ENCODE measurements at regions not wholly inside any gene's neighbourhood (a gene's known extent, or its start where the extent isn't known, plus 50 kb on each side); places are given as distances from the start of the nearest gene placed in this dataset.

GRCh38 chr6:43947860-43948259, 177.8 kb downstream of the VEGFA start:
- Histone ChIP-seq H3K27me3 (ENCODE audit: control insufficient read depth in 3 of 3, insufficient read depth in 3 of 3, low read depth in 1 of 3, low read length in 3 of 3) (peaks cover 0 to 4% (median 0%) of the 10 kb centered on the region in 3 experiments), H3K4me1 (ENCODE audit: control insufficient read depth in 2 of 2, insufficient read depth in 1 of 2, low read depth in 1 of 2, low read length in 2 of 2) (peaks cover 7 to 11% of the 10 kb centered on the region in 2 donors), H3K9ac (ENCODE audit: low read depth, low read length, poor library complexity) (no peak overlapping the region), H2BK15ac (ENCODE audit: low read length) (no peak overlapping the region), H4K8ac (ENCODE audit: low read depth, low read length) (no peak overlapping the region), H2AFZ (ENCODE audit: low read length) (no peak overlapping the region), H3K4me2 (ENCODE audit: insufficient read depth, low read length, poor library complexity, severe bottlenecking) (no peak overlapping the region), H2AK5ac (ENCODE audit: low read depth, low read length) (no peak overlapping the region), H3K14ac (ENCODE audit: low read length) (no peak overlapping the region), H3K18ac (ENCODE audit: low read length) (no peak overlapping the region), H3K9me3 (replicated peaks in 1 of 2; ENCODE audit: control insufficient read depth in 2 of 2, insufficient read depth in 1 of 2, low read depth in 1 of 2, low read length in 2 of 2) (peaks cover 5 to 6% of the 10 kb centered on the region in 2 donors), H3K79me1 (ENCODE audit: low read depth, low read length) (no peaks in the 10 kb centered on the region), H3K23ac (ENCODE audit: low read depth, low read length, poor library complexity) (no peak overlapping the region), H3K4me3 (ENCODE audit: low read length in 2 of 2) (no peak overlapping the region), H2BK5ac (ENCODE audit: low read length) (no peak overlapping the region), H3K27ac (replicated peaks; ENCODE audit: low read length) (no peak overlapping the region), H3K4ac (ENCODE audit: low read length) (no peak overlapping the region), H2BK120ac (ENCODE audit: low read depth, low read length) (no peak overlapping the region), H4K91ac (ENCODE audit: low read depth, low read length, poor library complexity) (no peak overlapping the region), H3K36me3 (replicated peaks in 1 of 2; ENCODE audit: control insufficient read depth in 2 of 2, insufficient read depth in 2 of 2, low read length in 2 of 2) (no peaks in the 10 kb centered on the region), H2BK12ac (ENCODE audit: low read length) (no peak overlapping the region)
- DNase-seq (ENCODE audit: low spot score) = no peak
- WGBS, 2 donors (ENCODE audit: extremely low coverage in 2 of 2, insufficient read length in 2 of 2, insufficient replicate concordance in 1 of 2) = no CpG with 5 or more reads among the region's 3 CpGs

DNA sequence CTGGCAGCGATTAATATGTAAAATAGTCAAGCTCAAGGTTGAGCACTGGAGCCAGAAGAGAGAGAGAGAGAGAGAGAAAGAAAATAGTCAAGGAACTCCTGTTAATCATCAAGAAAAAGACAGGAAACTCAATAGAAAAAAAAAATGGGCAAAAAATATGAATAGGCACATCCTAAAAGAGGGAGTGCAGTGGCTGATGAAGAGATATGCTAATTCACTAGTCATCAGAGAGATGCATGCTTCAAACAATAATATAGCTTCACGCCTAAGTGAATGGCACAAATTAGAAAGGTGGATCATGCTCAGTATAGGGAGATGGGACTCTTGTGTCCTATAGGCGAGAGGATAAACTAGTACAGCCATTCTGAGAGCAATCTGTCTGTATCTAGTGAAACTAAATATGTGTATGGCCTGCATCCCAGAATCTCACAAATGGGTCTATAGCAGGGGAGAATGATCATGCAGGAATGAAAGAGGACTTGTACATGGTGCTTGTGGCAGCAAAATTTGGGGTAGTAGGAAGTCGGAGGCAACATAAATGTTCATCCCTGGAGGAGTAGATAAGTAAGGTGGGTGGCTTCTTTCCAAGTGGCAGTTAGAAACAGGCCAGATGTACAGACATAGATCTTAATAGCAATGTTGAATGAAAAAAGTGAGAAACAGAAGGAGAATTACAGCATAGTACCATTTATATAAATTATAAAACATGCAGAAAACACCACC, 176.8 kb downstream of the VEGFA start:
- no peak overlapping the region for H2AK5ac ChIP-seq (ENCODE audit: low read depth, low read length)
- H3K27me3 ChIP-seq (ENCODE audit: control insufficient read depth in 3 of 3, insufficient read depth in 3 of 3, low read depth in 1 of 3, low read length in 3 of 3) = peaks cover 0 to 4% (median 0%) of the 10 kb centered on the region in 3 experiments
- H4K91ac ChIP-seq (ENCODE audit: low read depth, low read length, poor library complexity) = no peak overlapping the region
- WGBS, 2 donors (ENCODE audit: extremely low coverage in 2 of 2, insufficient read length in 2 of 2, insufficient replicate concordance in 1 of 2) = no CpG with 5 or more reads among the region's 4 CpGs
- H3K4me3 ChIP-seq (ENCODE audit: low read length in 2 of 2) = no peak overlapping the region
- H3K27ac ChIP-seq (replicated peaks; ENCODE audit: low read length) = no peak overlapping the region
- H3K4me2 ChIP-seq (ENCODE audit: insufficient read depth, low read length, poor library complexity, severe bottlenecking) = no peak overlapping the region
- H3K18ac ChIP-seq (ENCODE audit: low read length) = no peak overlapping the region
- peaks cover 14 to 20% of the 10 kb centered on the region in 2 donors for H3K4me1 ChIP-seq (ENCODE audit: control insufficient read depth in 2 of 2, insufficient read depth in 1 of 2, low read depth in 1 of 2, low read length in 2 of 2)
- H2BK12ac ChIP-seq (ENCODE audit: low read length) = no peak overlapping the region
- no peak overlapping the region for H3K23ac ChIP-seq (ENCODE audit: low read depth, low read length, poor library complexity)
- no peak overlapping the region for H4K8ac ChIP-seq (ENCODE audit: low read depth, low read length)
- no peak for DNase-seq (ENCODE audit: low spot score)
- peaks cover 5 to 6% of the 10 kb centered on the region in 2 donors for H3K9me3 ChIP-seq (replicated peaks in 1 of 2; ENCODE audit: control insufficient read depth in 2 of 2, insufficient read depth in 1 of 2, low read depth in 1 of 2, low read length in 2 of 2)
- no peak overlapping the region for H2BK15ac ChIP-seq (ENCODE audit: low read length)
- no peak overlapping the region for H2AFZ ChIP-seq (ENCODE audit: low read length)
- no peak overlapping the region for H2BK120ac ChIP-seq (ENCODE audit: low read depth, low read length)
- no peak overlapping the region for H3K14ac ChIP-seq (ENCODE audit: low read length)
- no peaks in the 10 kb centered on the region for H3K36me3 ChIP-seq (replicated peaks in 1 of 2; ENCODE audit: control insufficient read depth in 2 of 2, insufficient read depth in 2 of 2, low read length in 2 of 2)
- no peaks in the 10 kb centered on the region for H3K79me1 ChIP-seq (ENCODE audit: low read depth, low read length)
- H3K9ac ChIP-seq (ENCODE audit: low read depth, low read length, poor library complexity) = no peak overlapping the region
- no peak overlapping the region for H3K4ac ChIP-seq (ENCODE audit: low read length)
- no peak overlapping the region for H2BK5ac ChIP-seq (ENCODE audit: low read length)

- no peak overlapping the region for H3K18ac ChIP-seq (ENCODE audit: low read length)
- peaks cover 15 to 19% of the 10 kb centered on the region in 2 donors for H3K4me1 ChIP-seq (ENCODE audit: control insufficient read depth in 2 of 2, insufficient read depth in 1 of 2, low read depth in 1 of 2, low read length in 2 of 2)
- no peaks in the 10 kb centered on the region for H3K36me3 ChIP-seq (replicated peaks in 1 of 2; ENCODE audit: control insufficient read depth in 2 of 2, insufficient read depth in 2 of 2, low read length in 2 of 2)
- DNase-seq (ENCODE audit: low spot score) = no peak
- H2BK120ac ChIP-seq (ENCODE audit: low read depth, low read length) = no peak overlapping the region
- peaks cover 0 to 4% (median 0%) of the 10 kb centered on the region in 3 experiments for H3K27me3 ChIP-seq (ENCODE audit: control insufficient read depth in 3 of 3, insufficient read depth in 3 of 3, low read depth in 1 of 3, low read length in 3 of 3)
- no CpG with 5 or more reads among the region's 2 CpGs for WGBS, 2 donors (ENCODE audit: extremely low coverage in 2 of 2, insufficient read length in 2 of 2, insufficient replicate concordance in 1 of 2)
- no peak overlapping the region for H4K91ac ChIP-seq (ENCODE audit: low read depth, low read length, poor library complexity)
- H3K4ac ChIP-seq (ENCODE audit: low read length) = no peak overlapping the region
- H3K4me2 ChIP-seq (ENCODE audit: insufficient read depth, low read length, poor library complexity, severe bottlenecking) = no peak overlapping the region
- no peak overlapping the region for H3K4me3 ChIP-seq (ENCODE audit: low read length in 2 of 2)
- no peak overlapping the region for H3K27ac ChIP-seq (replicated peaks; ENCODE audit: low read length)
- no peak overlapping the region for H3K9ac ChIP-seq (ENCODE audit: low read depth, low read length, poor library complexity)
- no peaks in the 10 kb centered on the region for H3K79me1 ChIP-seq (ENCODE audit: low read depth, low read length)
- no peak overlapping the region for H4K8ac ChIP-seq (ENCODE audit: low read depth, low read length)
- no peak overlapping the region for H2AFZ ChIP-seq (ENCODE audit: low read length)
- no peak overlapping the region for H2BK15ac ChIP-seq (ENCODE audit: low read length)
- no peak overlapping the region for H2BK5ac ChIP-seq (ENCODE audit: low read length)
- no peak overlapping the region for H2AK5ac ChIP-seq (ENCODE audit: low read depth, low read length)
- no peak overlapping the region for H2BK12ac ChIP-seq (ENCODE audit: low read length)
- H3K23ac ChIP-seq (ENCODE audit: low read depth, low read length, poor library complexity) = no peak overlapping the region
- H3K14ac ChIP-seq (ENCODE audit: low read length) = no peak overlapping the region
- peaks cover 5 to 6% of the 10 kb centered on the region in 2 donors for H3K9me3 ChIP-seq (replicated peaks in 1 of 2; ENCODE audit: control insufficient read depth in 2 of 2, insufficient read depth in 1 of 2, low read depth in 1 of 2, low read length in 2 of 2)
Measured at GRCh38 chr6:43945768-43946080, 175.7 kb downstream of the VEGFA start.

DNA sequence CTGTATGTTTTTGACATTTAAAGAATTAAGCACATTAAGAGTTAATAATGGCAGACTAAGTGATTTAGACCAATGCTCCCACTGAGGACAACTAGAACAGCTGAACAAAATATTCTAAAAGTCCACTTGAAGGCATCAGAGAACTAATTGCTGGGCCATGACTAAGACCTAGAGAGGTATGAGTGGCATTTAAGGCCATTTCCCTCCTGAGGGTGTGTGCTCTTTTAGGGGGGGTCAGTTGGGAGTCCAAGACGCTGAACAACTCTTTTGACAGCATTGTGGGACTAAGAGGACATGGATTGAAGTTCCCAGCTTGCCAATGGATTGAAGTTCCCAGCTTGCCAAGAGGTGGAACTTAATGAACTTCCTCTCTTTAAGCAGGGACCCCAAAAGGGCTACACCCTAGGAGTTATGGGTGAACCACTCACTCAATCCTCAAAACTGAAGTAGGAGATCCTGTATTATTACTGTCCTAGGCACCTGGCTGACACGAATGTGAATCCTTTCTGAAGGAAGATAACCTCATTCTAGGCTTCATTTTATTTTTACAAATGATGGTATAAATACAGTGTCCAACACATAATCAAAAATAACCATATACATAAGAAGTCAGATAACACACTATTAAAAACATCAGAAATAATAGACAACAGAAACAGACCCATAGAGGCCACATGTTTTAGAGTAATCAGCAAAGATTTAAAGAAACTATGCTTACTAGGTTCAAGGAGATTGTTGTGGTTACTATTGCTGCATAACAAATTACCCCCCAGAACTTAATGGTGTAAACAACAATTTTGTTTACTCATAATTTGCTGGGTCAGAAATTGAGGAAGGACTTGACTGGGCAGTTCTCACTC, 175.1 kb downstream of the VEGFA start:
- Histone ChIP-seq H2AK5ac (ENCODE audit: low read depth, low read length) (no peak overlapping the region), H3K4me3 (ENCODE audit: low read length in 2 of 2) (no peak overlapping the region), H3K18ac (ENCODE audit: low read length) (no peak overlapping the region), H3K36me3 (replicated peaks in 1 of 2; ENCODE audit: control insufficient read depth in 2 of 2, insufficient read depth in 2 of 2, low read length in 2 of 2) (no peaks in the 10 kb centered on the region), H3K23ac (ENCODE audit: low read depth, low read length, poor library complexity) (no peak overlapping the region), H2BK120ac (ENCODE audit: low read depth, low read length) (no peak overlapping the region), H2AFZ (ENCODE audit: low read length) (no peak overlapping the region), H3K27me3 (ENCODE audit: control insufficient read depth in 3 of 3, insufficient read depth in 3 of 3, low read depth in 1 of 3, low read length in 3 of 3) (peaks cover 0 to 4% (median 0%) of the 10 kb centered on the region in 3 experiments), H3K9ac (ENCODE audit: low read depth, low read length, poor library complexity) (no peak overlapping the region), H3K4me1 (ENCODE audit: control insufficient read depth in 2 of 2, insufficient read depth in 1 of 2, low read depth in 1 of 2, low read length in 2 of 2) (peaks cover 15 to 19% of the 10 kb centered on the region in 2 donors), H3K9me3 (replicated peaks in 1 of 2; ENCODE audit: control insufficient read depth in 2 of 2, insufficient read depth in 1 of 2, low read depth in 1 of 2, low read length in 2 of 2) (peaks cover 5 to 6% of the 10 kb centered on the region in 2 donors), H2BK15ac (ENCODE audit: low read length) (no peak overlapping the region), H3K27ac (replicated peaks; ENCODE audit: low read length) (no peak overlapping the region), H4K8ac (ENCODE audit: low read depth, low read length) (no peak overlapping the region), H3K79me1 (ENCODE audit: low read depth, low read length) (no peaks in the 10 kb centered on the region), H3K4ac (ENCODE audit: low read length) (no peak overlapping the region), H4K91ac (ENCODE audit: low read depth, low read length, poor library complexity) (no peak overlapping the region), H2BK12ac (ENCODE audit: low read length) (no peak overlapping the region), H3K4me2 (ENCODE audit: insufficient read depth, low read length, poor library complexity, severe bottlenecking) (no peak overlapping the region), H2BK5ac (ENCODE audit: low read length) (no peak overlapping the region), H3K14ac (ENCODE audit: low read length) (no peak overlapping the region)
- no CpG with 5 or more reads among the region's 2 CpGs for WGBS, 2 donors (ENCODE audit: extremely low coverage in 2 of 2, insufficient read length in 2 of 2, insufficient replicate concordance in 1 of 2)
- no peak for DNase-seq (ENCODE audit: low spot score)

All from neuronal stem cell (in vitro differentiated cells).